Endothelial cell of umbilical vein (primary cell): ENCODE measurements at regions not wholly inside any gene's neighbourhood (a gene's known extent, or its start where the extent isn't known, plus 50 kb on each side); places are given as distances from the start of the nearest gene placed in this dataset.

ENCODE experiments used
- BruUV-seq: library from RNA; stranded (reverse); fragments of 400-500 nt; replicated peaks from 2 replicates; lab custom pipeline; 2021; lab: Mats Ljungman, UMichigan
- CTCF ChIA-PET: fragments of 300-600, 350-600 bp; sonication (Branson Sonifier 250); formaldehyde crosslinking; loops from one replicate; lab custom pipeline; 2021; ENCODE audit warnings: antibody characterized with exemption, inconsistent platforms; lab: Charles Lee
- POLR2A ChIA-PET: fragments of 300-600, 350-600 bp; sonication (Branson Sonifier 250); formaldehyde crosslinking; loops from one replicate; lab custom pipeline; 2021; ENCODE audit warnings: antibody characterized with exemption, inconsistent platforms; lab: Charles Lee
- DNase-seq: peaks from one replicate; pipeline ENCODE4 v3.0.0-alpha.2; 2011; ENCODE audit warnings: low read depth, low spot score
- FAIRE-seq: peaks from 2 replicates; lab custom pipeline; 2011; peaks lifted over from hg19 to GRCh38; lab: Jason Lieb, UNC
- H2AFZ ChIP-seq: 2 replicates; pipeline ENCODE4 v1.6.0; 2012; ENCODE audit warnings: low read depth, low read length, control low read depth, inconsistent platforms
- H3K27ac ChIP-seq: 2 replicates; pipeline ENCODE4 v1.5.1; 2011; ENCODE audit warnings: low read depth, mild to moderate bottlenecking, control low read depth, low read length, moderate library complexity; ENCODE audit not compliant: insufficient read depth
- H3K27me3 ChIP-seq, 2 experiments: 2 replicates each; pipeline versions ENCODE4 v1.6.0 to v1.6.1; 2011; ENCODE audit warnings: low read length in 2 of 2, mixed read lengths in 1 of 2; ENCODE audit not compliant: control insufficient read depth in 2 of 2, insufficient read depth in 2 of 2
- H3K36me3 ChIP-seq, 2 experiments: 2 replicates in 1 of 2; 3 replicates in 1 of 2; pipeline ENCODE4 v1.5.1; 2011; ENCODE audit warnings: low read length in 2 of 2, mild to moderate bottlenecking in 1 of 2, moderate library complexity in 1 of 2; ENCODE audit not compliant: control insufficient read depth in 2 of 2, insufficient read depth in 2 of 2; ENCODE audit errors: extremely low read depth in 1 of 2
- H3K4me1 ChIP-seq: 3 replicates; pipeline ENCODE4 v1.5.1; 2011; ENCODE audit warnings: mild to moderate bottlenecking, low read length; ENCODE audit not compliant: control insufficient read depth, insufficient read depth; ENCODE audit errors: extremely low read depth
- H3K4me2 ChIP-seq: 2 replicates; pipeline ENCODE4 v1.6.1; 2011; ENCODE audit warnings: low read length, control low read depth, mixed read lengths; ENCODE audit not compliant: insufficient read depth
- H3K4me3 ChIP-seq, 3 experiments: fragments of 200-600 bp in 1 of 3; sonication (generic), shearing (Covaris generic) in 1 of 3; replicated peaks in 1 of 3; 2 replicates each; pipeline ENCODE4 v1.5.1; 2011 to 2016; ENCODE audit warnings: control low read depth in 3 of 3, low read length in 3 of 3, mild to moderate bottlenecking in 2 of 3, inconsistent platforms in 1 of 3, low read depth in 1 of 3, moderate library complexity in 1 of 3; ENCODE audit not compliant: insufficient read depth in 1 of 3
- H3K79me2 ChIP-seq: 2 replicates; pipeline ENCODE4 v1.6.0; 2012; ENCODE audit warnings: low read length, inconsistent platforms; ENCODE audit not compliant: control insufficient read depth, insufficient read depth
- H3K9ac ChIP-seq: replicated peaks from 2 replicates; pipeline ENCODE3; 2011; ENCODE audit warnings: low read length, control low read depth; ENCODE audit not compliant: insufficient read depth; ENCODE audit errors: extremely low read depth
- H3K9me1 ChIP-seq: replicated peaks from 3 replicates; pipeline ENCODE4 v1.6.0; 2011; ENCODE audit warnings: mild to moderate bottlenecking, low read length; ENCODE audit not compliant: control insufficient read depth, insufficient read depth; ENCODE audit errors: extremely low read depth
- H3K9me3 ChIP-seq: replicated peaks from 2 replicates; pipeline ENCODE4 v1.5.1; 2012; ENCODE audit warnings: low read length, inconsistent platforms; ENCODE audit not compliant: control insufficient read depth, insufficient read depth
- H4K20me1 ChIP-seq: replicated peaks from 2 replicates; pipeline ENCODE3; 2011; ENCODE audit warnings: mild to moderate bottlenecking, low read length; ENCODE audit not compliant: control insufficient read depth, insufficient read depth; ENCODE audit errors: extremely low read depth
- CTCF ChIP-seq, 2 donors: IDR thresholded peaks; 1 replicate in 1 of 2; 2 replicates in 1 of 2; pipeline ENCODE4 v1.5.1; 2011; ENCODE audit warnings: low read length in 2 of 2, mild to moderate bottlenecking in 2 of 2, moderate library complexity in 2 of 2, control low read depth in 1 of 2, inconsistent platforms in 1 of 2, low read depth in 1 of 2; ENCODE audit not compliant: insufficient read depth in 1 of 2; ENCODE audit errors: extremely low read depth in 1 of 2
- EZH2 ChIP-seq: IDR thresholded peaks from 2 replicates; pipeline ENCODE4 v1.6.1; 2012; ENCODE audit warnings: borderline replicate concordance, low read depth, mild to moderate bottlenecking, moderate library complexity, low read length, inconsistent platforms; ENCODE audit not compliant: severe bottlenecking
- FOS ChIP-seq: IDR thresholded peaks from 2 replicates; pipeline ENCODE4 v1.6.1; 2011; ENCODE audit warnings: mild to moderate bottlenecking, low read length, moderate library complexity, borderline replicate concordance; ENCODE audit not compliant: insufficient read depth
- GATA2 ChIP-seq: IDR thresholded peaks from 2 replicates; pipeline ENCODE4 v1.7.0; 2011; ENCODE audit warnings: low read depth, mild to moderate bottlenecking, moderate library complexity, mixed read lengths, low read length; ENCODE audit not compliant: insufficient read length, insufficient read depth
- JUN ChIP-seq: IDR thresholded peaks from 2 replicates; pipeline ENCODE4 v1.6.1; 2011; ENCODE audit warnings: borderline replicate concordance, low read depth; ENCODE audit not compliant: insufficient read length, insufficient read depth
- MYC ChIP-seq: IDR thresholded peaks from one replicate; pipeline ENCODE4 v1.6.1; 2011; ENCODE audit warnings: mild to moderate bottlenecking, low read depth, low read length
- POLR2A ChIP-seq: IDR thresholded peaks from 2 replicates; pipeline ENCODE4 v1.6.1; 2012; ENCODE audit warnings: low read depth, mild to moderate bottlenecking, control low read depth, low read length
- POLR2AphosphoS5 ChIP-seq: IDR thresholded peaks from 2 replicates; pipeline ENCODE4 v1.6.1; 2012; ENCODE audit warnings: low read depth, mild to moderate bottlenecking, control low read depth, low read length, moderate library complexity; ENCODE audit not compliant: insufficient read depth
- dilution Hi-C: fragments of 300-500 bp; cut with MboI; formaldehyde crosslinking; loops from one replicate; pipeline ENCODE4 v1.15.0; 2019; ENCODE audit warnings: low sequenced_read_pairs; ENCODE audit not compliant: extremely low pct_ligation_motif_present
- intact Hi-C: fragments of 100-400 bp; cut with micrococcal nuclease; formaldehyde crosslinking; loops from one replicate; pipeline ENCODE4 v1.10.0; 2022
- TF ChIP-seq, protein P1 (sequence below): IDR thresholded peaks from 2 replicates; pipeline ENCODE4 v1.6.1; 2011; ENCODE audit not compliant: insufficient read depth, insufficient read length

GRCh38 chr2:145511946-145512345 lies 992.0 kb upstream of the ZEB2 start:
- intact Hi-C loops (no loop called here), dilution Hi-C loops (no loop called here)
- FAIRE-seq (no peak), DNase-seq (no peak)
- H3K9ac ChIP-seq, result no peak overlapping the region
- H3K4me2 ChIP-seq, result no peak overlapping the region
- no peak overlapping the region for H3K27ac ChIP-seq
- H3K9me3 ChIP-seq, result no peaks in the 10 kb centered on the region
- no peaks in the 10 kb centered on the region for H3K79me2 ChIP-seq
- no peaks in the 10 kb centered on the region for H3K9me1 ChIP-seq
- CTCF ChIA-PET, result no interaction called here
- no peak overlapping the region for H2AFZ ChIP-seq
- H3K4me3 ChIP-seq, result no peak overlapping the region
- no peaks in the 10 kb centered on the region for H3K4me1 ChIP-seq
- no peaks in the 10 kb centered on the region for H3K27me3 ChIP-seq
- BruUV-seq, result no TSS peak
- no peaks in the 10 kb centered on the region for H3K36me3 ChIP-seq
- TF ChIP-seq FOS (no peak), EZH2 (no peak), POLR2AphosphoS5 (no peak), CTCF (IDR thresholded peaks at IDR 0.05; ENCODE audit: extremely low read depth in 1 of 2, insufficient read depth in 1 of 2, low read depth in 1 of 2, low read length in 2 of 2) (no peak), MYC (no peak), POLR2A (no peak), GATA2 (no peak), JUN (no peak)
- TF ChIP-seq, protein P1, sequence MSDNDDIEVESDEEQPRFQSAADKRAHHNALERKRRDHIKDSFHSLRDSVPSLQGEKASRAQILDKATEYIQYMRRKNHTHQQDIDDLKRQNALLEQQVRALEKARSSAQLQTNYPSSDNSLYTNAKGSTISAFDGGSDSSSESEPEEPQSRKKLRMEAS, result no peak
- H4K20me1 ChIP-seq, result no peaks in the 10 kb centered on the region
- POLR2A ChIA-PET, result no interaction called here
